ENCODE measurements at regions not wholly inside any gene's neighbourhood (a gene's known extent, or its start where the extent isn't known, plus 50 kb on each side); places are given as distances from the start of the nearest gene placed in this dataset.

DNA sequence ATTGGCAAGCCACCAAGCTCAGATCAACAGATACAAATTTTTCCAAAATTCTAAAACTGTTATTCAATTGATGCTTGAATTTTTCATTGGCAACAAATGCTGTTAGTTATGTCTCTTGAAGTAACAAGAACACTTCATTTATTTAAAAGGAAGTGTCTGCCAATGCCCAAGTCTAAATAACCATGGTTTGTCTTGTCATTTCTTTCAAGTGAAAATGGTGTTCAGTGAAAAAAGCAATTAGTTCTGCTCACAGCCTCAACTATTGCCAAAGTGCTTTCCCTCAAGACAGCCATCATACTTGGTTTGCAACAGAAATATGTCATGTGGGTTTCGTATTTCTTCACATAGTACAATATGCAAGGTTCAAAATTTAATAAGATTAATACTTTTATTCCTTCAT lies 312.6 kb upstream of the LMCD1 start:
- DNase-seq (ENCODE audit: low read depth in 3 of 3, low spot score in 1 of 3) = no peak

DNA sequence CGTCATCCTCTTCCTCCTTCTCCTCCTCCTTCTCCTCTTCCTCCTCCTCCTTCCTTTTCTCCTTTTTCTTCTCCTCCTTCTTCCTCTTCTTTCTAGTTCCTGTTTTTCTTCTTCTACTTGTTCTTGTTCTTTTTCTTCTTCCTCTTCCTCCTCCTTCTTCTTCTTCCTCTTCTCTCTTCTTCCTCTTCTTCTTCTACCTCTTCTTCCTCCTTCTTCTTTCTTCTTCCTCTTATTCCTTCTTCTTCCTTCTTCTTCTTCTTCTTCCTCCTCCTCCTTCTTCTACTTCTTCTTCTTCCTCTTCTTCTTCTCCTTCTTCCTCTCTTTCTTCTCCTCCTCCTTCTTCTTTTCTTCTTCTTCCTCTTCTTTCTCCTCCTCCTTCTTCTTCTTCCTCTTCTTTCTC lies 310.2 kb upstream of the LMCD1 start:
- DNase-seq (ENCODE audit: low read depth in 3 of 3, low spot score in 1 of 3) = no peak

DNA sequence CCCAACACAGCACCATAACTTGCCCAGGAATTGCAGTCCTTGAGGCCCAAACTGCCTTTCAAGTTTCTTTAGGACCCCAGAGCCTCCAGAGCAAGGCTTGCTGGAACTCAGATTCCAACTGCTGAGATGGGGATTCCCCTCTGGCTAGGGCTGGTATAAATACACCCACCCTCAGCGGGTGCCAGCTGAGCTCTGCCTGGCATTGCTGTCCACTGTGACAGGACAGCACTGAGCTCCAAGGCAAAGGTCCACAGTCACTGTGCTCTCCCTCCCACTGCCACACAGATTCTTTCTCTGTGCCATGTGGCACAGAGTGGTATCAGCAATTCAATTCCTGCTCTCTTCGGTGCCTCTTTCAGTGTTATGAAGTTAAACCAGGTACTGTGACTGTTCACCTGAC lies 304.2 kb upstream of the LMCD1 start:
- DNase-seq (ENCODE audit: low read depth in 3 of 3, low spot score in 1 of 3) = no peak

DNA sequence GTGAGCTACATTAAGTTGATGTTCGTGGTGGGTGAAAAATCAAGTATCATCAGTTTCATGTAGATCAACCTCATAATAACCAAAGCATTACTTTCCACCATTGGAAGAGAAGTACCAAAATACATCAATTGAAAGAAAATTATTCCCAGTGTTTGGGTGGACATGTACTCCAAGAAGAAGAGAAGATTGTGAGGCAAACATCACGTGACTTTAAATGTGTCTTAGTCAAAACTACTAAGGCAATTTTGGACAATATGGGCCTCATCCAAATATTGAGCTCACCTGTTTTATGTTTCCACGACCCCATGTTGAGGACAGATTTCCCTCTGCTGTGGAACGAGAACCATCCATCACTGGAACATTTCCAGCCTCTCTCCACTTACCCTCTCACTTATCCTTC lies 303.0 kb upstream of the LMCD1 start:
- DNase-seq (ENCODE audit: low read depth in 3 of 3, low spot score in 1 of 3) = no peak

DNA sequence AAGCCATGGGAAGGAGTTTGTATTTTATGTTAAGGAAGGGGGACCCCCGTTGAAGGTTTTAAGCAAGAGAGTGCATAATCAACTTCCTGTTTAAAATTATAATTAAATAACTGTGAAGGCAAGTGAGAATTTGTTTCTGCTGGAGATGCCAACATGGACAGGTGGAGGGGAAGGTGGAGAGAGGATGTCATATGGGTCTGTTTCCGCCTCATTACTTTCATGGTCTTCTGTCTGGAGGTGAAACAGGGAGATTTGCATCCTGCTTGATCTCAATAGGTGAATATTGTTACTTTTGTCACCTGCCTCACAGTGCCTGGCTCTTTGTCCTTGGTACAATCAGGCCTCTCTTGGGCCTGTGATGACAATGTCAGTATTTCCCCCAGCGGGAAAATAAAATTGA lies 300.6 kb upstream of the LMCD1 start:
- DNase-seq (ENCODE audit: low read depth in 3 of 3, low spot score in 1 of 3) = no peak

DNA sequence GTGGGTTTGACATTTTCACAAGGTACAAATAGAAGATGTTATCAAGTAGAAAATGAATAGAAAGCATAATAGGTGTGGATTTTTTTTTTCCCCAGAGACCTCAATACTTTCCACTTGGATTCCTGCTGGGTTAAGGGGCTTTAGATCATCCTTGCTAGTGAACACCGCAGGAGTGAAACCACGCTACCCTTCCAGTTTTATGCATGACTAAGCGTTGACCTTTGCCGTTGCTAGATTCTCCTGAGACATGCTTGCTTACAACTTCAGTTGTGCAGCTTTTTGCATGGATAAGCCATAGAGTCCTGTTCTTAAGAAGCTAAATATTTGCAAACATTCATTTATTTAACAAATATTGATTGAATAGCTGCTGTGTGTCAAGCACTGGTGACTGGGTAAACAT lies 299.7 kb upstream of the LMCD1 start:
- no peak for DNase-seq (ENCODE audit: low read depth in 3 of 3, low spot score in 1 of 3)

DNA sequence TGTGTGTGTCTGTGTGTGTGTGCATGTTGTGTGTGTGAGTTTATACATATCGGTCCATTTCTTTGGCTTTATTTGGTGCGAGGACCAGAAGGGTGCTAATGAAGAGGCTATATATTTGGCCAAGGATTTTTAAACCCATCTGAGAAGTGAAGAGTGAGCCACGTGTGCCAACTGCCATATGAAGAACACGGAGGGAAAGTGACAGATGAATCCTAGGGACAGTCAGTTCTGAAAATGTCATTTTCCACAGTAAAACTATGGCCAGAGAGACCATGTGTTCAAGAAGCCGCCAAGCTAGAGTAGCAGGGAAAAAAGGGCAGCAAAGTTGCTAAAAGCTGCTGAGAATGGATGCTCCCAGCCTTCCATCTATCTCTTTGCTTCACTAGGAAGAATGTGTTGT lies 297.3 kb upstream of the LMCD1 start:
- no peak for DNase-seq (ENCODE audit: low read depth in 3 of 3, low spot score in 1 of 3)

DNA sequence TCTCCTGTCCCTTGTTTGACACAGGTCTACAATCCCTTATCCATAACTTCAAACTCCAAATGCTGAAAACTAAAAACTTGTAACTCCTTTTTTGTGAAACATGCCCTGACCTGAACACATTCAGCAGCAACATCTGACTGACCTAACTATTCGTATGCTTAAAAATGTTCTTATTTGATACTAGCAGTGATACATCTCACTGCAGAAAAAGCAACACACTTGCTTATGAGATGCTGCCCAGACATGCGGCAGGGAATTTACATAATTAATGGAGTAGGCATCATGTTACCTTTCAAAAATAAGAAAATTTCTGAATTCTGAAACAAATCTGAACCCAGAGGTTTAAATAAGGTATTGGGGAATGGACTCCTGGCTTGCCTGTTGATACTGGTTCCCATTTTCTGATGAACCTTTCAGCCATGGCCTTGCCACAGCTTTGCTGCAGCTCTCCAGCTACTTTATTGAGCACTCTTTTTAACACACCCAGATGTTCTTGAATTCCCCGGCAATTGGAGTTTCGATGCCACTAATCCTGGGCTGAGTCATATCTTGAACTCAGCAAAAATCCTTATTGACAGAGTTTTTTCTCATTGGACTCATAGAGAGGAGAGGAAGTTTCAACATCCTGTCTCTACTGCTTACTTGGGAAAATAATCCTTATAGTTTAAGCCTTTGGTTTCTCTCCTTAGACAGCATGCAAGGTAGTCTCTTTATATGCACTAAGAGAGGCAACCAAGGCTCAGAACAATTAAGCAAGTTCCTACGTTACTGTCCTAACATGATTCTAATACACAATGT lies 296.6 kb upstream of the LMCD1 start:
- no peak for DNase-seq (ENCODE audit: low read depth in 3 of 3, low spot score in 1 of 3)

DNA sequence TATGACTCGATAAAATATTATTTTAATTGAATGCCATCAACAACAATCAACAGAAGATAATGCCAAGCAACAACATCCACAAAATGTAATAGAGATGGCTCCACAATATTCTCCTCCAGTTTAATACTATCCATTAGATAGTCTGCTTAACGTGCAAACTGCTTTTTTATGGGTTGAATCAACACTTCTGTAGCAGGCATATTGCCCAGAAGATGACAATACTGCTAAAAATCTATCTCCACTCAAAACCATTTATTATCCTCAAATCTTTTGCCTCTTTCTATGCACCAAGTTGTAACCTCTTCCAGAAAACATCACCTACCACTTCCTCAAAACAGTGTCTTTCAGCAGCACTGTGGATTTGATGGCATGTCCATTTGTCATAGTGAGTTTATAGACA lies 295.7 kb upstream of the LMCD1 start:
- no peak for DNase-seq (ENCODE audit: low read depth in 3 of 3, low spot score in 1 of 3)

DNA sequence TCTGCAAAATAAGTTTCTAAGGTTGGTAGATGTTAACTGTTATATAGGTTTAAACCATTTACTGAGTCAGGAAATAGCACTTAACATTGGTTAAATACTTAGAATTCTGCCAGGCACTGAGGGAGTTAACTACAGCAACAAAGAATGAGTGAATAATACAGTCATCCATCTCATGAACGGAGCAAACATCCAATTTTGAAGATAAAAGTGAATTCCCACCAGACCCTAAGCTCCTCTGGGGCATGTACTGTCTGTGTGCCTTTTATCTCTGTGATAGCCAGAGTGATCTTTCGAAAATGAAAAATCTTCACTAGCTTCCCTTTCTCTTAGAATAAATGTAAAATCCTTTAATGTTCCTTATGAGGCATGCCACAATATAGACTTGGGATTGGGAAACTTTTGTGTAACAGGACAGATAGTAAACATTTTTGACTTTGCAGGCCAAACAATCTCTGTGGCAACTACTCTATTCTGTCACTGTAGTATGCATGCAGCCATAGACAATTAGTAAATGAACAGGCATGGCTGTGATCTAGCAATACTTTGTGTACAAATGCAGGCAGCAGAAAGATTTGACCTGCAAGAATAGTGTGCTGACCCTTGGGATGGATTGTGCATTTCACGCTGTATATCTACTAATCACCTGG lies 294.5 kb upstream of the LMCD1 start:
- no peak for DNase-seq (ENCODE audit: low read depth in 3 of 3, low spot score in 1 of 3)

DNA sequence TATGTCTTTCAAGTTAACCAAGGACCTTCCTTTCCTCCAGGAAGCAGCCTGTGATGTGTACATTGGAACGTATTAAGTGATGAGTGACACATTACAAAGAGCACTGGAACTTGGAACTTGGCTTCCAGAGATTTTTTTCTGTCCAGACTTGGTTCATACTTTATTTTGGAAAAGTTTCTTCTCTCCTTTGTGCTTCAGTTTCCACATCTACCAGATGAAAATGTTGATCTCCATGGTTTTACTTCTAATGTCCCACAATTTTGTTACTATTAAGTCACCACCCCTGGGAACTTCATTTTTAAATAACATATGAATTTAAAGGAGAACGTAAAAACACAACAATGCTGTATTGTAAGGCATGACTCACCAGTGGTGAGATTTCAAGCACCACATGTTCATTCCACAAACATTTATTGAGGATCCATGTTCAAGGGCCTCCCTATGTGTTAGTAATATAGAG lies 290.7 kb upstream of the LMCD1 start:
- no peak for DNase-seq (ENCODE audit: low read depth in 3 of 3, low spot score in 1 of 3)

DNA sequence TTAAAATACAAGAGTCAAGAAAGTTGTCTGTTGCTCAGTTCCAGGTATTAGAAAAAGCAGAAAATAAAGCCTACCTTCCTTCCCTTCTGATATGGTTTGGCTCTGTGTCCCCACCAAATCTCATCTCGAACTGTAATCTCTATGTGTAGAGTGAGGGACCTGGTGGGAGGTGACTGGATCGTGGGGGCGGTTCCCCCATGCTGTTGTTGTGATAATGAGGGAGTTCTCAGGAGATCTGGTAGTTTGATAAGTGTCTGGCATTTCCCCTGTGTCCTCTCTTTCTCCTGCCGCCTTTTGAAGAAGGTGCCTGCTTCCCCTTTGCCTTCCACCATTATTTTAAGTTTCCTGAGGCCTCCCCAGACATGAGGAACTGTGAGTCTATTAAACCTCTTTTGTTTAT lies 288.8 kb upstream of the LMCD1 start:
- no peak for DNase-seq (ENCODE audit: low read depth in 3 of 3, low spot score in 1 of 3)

DNA sequence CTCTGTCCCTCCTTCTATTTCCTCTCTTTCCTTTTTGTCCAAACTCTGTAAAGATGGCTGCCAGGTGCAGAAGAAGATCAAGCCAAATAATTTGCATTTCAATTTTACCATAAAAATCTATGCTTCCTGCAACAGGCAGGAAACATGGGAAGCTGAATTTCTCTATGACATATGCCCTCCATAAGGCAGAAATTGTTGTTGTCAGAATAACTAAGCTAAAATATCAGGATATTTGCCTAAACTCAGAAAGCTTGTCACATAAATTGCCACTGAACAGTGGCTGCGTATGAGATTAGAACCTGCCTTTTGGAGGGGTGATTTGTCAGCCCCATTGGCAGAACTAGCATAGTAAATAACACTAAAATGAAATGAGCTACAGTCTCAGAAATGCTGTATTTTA lies 288.3 kb upstream of the LMCD1 start:
- DNase-seq (ENCODE audit: low read depth in 3 of 3, low spot score in 1 of 3) = no peak

DNA sequence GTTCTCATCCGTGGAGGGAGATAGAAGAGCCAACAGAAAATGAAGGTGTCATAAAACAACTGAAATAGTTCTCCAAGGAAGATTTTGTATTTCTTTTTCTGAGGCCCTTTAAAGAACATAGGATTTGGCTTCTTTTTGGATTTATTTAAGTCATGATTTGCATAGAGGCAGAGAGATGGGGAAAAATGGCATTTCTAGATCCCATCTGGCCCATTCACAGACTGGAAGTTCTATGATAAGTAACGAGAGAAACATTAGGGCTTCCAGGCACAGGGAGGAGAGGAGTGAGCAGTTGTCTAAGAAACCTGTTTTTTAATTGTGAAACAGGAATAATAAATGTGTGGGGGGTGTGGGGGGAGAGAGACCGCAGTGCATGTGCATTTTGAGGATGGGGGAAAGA lies 285.8 kb upstream of the LMCD1 start:
- DNase-seq (ENCODE audit: low read depth in 3 of 3, low spot score in 1 of 3) = no peak

DNA sequence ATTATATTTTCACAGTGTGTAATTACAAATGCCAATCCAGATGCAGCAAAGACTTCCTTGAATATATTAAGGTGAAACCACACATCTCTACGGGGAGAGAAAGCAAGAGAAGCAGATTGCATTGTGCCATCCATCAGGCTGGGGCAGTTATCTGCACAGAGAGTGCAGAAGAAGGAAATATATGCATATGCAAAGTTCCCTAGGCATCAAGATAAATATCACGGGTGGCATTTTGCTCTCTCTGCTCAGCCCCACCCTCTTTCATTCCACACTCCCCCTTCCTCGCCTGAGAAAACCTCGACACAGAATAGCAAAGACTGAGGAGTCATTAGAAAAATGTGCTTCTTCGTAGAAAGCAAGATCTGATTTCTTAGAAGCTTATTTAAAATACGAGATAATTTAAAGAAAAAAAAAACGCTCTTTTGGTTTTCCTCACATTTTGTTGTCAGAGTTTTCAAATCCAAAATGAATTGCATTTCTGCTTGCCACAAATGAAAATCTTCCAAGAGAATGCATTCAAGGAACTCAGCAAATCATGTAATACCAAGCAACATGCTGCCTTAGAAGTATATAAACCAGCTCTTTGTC lies 283.2 kb upstream of the LMCD1 start:
- no peak for DNase-seq (ENCODE audit: low read depth in 3 of 3, low spot score in 1 of 3)

DNA sequence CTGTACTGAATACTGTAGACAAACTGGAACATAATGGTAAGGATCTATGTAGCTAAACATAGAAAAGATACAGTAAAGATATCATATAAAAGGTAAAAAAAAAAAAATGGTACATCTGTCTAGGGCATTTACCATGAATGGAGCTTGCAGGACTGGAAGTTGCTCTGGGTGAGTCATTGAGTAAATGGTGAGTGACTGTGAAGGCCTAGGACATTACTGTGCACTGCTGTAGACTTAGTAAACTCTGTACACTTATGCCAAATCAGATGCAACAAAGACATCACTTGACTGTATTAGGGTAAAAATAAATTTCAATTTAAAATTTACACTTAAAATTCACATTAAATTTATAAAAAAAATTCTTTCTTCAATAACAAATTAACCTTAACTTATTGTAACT lies 281.3 kb upstream of the LMCD1 start:
- DNase-seq (ENCODE audit: low read depth in 3 of 3, low spot score in 1 of 3) = no peak

DNA sequence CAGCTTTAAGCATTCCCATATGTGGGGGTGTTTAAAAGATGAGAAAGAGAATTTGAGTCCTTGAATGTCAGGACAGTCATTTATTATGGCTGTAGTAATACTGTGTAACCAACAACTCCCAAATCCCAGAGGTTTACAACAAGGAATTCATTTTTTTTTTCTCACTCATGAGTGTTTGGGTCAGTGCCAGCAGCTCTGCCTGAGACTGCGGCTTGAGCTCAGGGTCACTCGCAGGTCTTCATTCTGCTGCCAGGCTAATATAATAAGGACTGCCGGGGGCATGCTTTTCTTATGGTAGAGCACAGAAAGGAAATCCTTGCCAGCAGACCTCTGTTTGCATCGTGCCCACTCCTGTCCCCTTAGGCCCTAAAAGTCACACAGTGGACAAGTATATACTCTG lies 277.9 kb upstream of the LMCD1 start:
- DNase-seq (ENCODE audit: low read depth in 3 of 3, low spot score in 1 of 3) = no peak

DNA sequence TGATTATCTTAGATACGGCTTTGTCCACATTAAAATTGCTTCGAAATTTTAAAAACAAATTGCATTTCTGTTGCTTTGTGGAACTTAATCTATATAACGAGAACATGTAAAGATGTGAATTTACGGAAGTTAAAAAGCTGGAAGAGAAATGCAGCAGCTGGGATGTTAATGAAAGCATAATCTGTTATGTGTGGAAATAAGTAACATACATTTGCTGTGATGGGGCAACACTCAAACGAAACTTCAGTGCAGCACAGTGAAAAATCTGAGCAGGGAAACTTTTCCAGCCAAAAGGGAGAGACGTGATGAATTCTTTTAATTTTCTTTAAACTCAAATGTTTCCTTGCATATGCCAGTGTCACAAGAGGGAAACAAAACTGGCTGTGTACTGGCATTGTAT lies 276.7 kb upstream of the LMCD1 start:
- DNase-seq (ENCODE audit: low read depth in 3 of 3, low spot score in 1 of 3) = no peak

DNA sequence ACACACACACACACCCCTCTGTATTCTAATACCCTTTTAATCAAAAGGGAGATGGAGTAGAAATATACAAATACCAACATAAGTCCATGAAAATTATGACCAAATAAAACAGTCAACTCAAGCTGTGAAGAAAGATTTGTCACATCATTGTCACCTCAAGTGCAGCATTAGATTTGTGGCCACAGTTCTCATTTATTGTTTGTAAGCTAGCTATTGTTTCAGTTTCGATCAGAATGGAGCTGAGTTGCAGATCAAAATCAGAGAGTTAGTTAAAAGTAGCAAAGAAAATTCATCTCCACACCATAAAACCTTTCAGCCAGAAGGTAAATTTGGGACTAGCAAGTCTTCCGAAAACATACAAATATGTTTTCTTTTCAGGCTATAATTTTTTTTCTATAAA lies 267.7 kb upstream of the LMCD1 start:
- DNase-seq (ENCODE audit: low read depth in 3 of 3, low spot score in 1 of 3) = no peak

DNA sequence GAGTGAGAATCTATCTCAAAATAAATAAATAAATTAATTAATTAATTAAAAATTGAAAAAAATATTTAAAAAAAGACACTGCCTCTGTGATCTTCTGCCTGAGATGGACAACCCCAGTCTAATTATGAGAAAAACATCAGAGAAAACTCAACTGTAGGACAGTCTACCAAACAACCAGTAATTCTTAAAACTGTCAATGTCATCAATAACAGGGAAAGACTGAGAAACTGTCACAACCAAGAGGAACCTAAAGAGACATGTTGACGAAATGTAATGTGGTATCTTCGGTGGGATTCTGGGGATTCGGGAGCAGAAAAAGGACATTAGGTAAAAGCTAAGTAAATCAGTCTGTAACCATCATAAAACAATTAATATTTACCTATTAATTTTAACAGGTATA lies 265.4 kb upstream of the LMCD1 start:
- no peak for DNase-seq (ENCODE audit: low read depth in 3 of 3, low spot score in 1 of 3)

DNA sequence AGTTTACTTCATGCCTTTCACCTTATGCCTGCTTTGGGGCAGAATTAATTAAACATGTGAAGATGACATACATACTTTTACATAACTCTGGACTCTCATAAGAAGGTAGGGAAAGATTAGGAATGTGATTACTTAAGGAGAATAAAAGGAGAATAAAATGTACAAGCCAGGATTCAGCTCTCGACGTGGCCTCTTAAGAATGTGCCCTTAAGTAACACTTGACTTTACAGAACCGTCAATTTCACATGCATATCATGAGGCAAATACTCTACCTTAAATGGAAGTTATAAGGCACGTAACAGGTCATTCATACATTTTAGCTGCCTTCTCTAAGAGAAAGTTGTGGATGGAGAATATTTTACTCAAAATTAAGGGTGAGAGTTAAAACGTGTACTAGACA lies 263.7 kb upstream of the LMCD1 start:
- DNase-seq (ENCODE audit: low read depth in 3 of 3, low spot score in 1 of 3) = no peak

DNA sequence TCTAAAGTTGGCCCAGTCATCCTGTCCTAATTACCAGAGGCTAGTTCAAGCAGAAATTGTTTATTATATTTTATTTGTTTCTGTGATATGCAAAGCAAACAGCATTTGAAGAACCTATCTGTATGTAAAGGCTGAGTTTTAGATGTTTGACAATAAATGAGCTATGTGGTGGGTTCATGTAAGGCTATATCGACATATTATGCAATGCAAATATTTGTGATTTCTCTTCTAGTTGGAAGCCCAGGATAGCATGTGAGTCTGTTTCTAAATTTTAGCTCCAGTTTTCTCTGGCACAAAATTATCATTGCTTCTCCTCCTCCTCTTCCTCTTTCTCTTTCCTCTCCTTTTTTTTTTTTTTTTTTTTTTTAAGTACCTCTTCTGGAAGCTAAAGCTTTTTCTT lies 263.2 kb upstream of the LMCD1 start:
- no peak for DNase-seq (ENCODE audit: low read depth in 3 of 3, low spot score in 1 of 3)

DNA sequence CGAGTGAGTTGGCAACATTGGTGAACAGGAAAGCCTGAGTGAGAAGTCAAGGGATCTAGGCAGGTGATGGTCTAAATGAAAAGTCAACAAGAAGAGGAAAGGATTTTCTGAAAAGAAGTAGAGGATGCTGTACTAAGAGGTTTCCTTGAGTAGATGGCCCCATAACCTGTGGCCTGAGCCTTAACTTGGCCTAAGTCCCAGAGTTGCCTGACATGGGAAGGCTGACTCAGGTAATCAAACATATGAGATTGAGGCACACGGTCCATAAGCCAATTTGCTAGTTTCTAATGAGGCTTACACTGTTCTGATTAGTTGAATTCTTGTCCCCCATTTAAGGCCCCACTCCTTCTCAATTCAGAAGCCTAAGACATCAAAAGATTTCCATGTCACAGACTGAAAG lies 262.5 kb upstream of the LMCD1 start:
- no peak for DNase-seq (ENCODE audit: low read depth in 3 of 3, low spot score in 1 of 3)
